Osteocyte (in vitro differentiated cells): ENCODE measurements at regions not wholly inside any gene's neighbourhood (a gene's known extent, or its start where the extent isn't known, plus 50 kb on each side); places are given as distances from the start of the nearest gene placed in this dataset.
"Not testable (repeated sequence)": the region's sequence is repeated elsewhere in the genome, so short reads cannot be mapped to it uniquely, and the experiment has no call there.

Experiments
- DNase-seq: peaks from one replicate; pipeline ENCODE4 v3.0.0; 2021; ENCODE audit warnings: mixed read lengths; ENCODE audit not compliant: unreplicated experiment; ENCODE audit errors: extremely low spot score
- H3K27ac Mint-ChIP-seq: one replicate; pipeline ENCODE4 v1.8.0; 2021; ENCODE audit warnings: mild to moderate bottlenecking, mixed read lengths; ENCODE audit not compliant: unreplicated experiment
- H3K27me3 Mint-ChIP-seq: one replicate; pipeline ENCODE4 v1.8.0; 2021; ENCODE audit warnings: mixed read lengths; ENCODE audit not compliant: unreplicated experiment
- H3K36me3 Mint-ChIP-seq: one replicate; pipeline ENCODE4 v1.8.0; 2021; ENCODE audit warnings: mixed read lengths; ENCODE audit not compliant: unreplicated experiment
- H3K4me1 Mint-ChIP-seq: one replicate; pipeline ENCODE4 v1.8.0; 2021; ENCODE audit warnings: mixed read lengths; ENCODE audit not compliant: unreplicated experiment
- H3K4me3 Mint-ChIP-seq: one replicate; pipeline ENCODE4 v1.8.0; 2021; ENCODE audit warnings: mild to moderate bottlenecking, moderate library complexity, mixed read lengths; ENCODE audit not compliant: unreplicated experiment
- H3K9me3 Mint-ChIP-seq: one replicate; pipeline ENCODE4 v1.8.0; 2021; ENCODE audit warnings: mixed read lengths; ENCODE audit not compliant: unreplicated experiment
- TF ChIP-seq, protein P1 (sequence below): fragments of 200-600 bp; sonication (generic); IDR thresholded peaks from 2 replicates; pipeline ENCODE4 v1.5.0; 2021; ENCODE audit warnings: antibody characterized with exemption, mild to moderate bottlenecking, moderate library complexity

DNA sequence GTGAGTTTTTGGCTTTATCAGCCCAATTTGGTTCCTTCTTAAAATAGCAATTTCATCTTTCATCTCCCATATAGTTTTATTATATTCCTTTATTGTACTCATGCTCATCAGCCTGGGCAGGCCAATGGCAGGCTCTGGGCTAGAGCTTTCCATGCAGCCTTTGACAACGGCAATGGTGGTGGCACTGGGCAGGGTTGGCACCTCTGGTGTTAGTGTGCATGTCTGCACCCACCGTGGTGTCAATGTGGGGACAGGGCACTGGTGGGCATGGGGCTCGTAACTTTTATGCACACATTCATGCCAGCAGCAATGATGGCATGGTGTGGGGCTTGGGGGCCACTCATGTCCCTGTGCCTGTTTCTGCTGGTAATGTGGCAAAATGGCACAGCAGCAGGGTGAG, 1305.4 kb downstream of the DSC3 start:
- no peak overlapping the region for H3K4me3 Mint-ChIP-seq
- DNase-seq = no peak
- H3K4me1 Mint-ChIP-seq = no peaks in the 10 kb centered on the region
- TF ChIP-seq, protein P1, sequence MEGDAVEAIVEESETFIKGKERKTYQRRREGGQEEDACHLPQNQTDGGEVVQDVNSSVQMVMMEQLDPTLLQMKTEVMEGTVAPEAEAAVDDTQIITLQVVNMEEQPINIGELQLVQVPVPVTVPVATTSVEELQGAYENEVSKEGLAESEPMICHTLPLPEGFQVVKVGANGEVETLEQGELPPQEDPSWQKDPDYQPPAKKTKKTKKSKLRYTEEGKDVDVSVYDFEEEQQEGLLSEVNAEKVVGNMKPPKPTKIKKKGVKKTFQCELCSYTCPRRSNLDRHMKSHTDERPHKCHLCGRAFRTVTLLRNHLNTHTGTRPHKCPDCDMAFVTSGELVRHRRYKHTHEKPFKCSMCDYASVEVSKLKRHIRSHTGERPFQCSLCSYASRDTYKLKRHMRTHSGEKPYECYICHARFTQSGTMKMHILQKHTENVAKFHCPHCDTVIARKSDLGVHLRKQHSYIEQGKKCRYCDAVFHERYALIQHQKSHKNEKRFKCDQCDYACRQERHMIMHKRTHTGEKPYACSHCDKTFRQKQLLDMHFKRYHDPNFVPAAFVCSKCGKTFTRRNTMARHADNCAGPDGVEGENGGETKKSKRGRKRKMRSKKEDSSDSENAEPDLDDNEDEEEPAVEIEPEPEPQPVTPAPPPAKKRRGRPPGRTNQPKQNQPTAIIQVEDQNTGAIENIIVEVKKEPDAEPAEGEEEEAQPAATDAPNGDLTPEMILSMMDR = no peak
- H3K9me3 Mint-ChIP-seq = peaks cover 4% of the 10 kb centered on the region
- no peaks in the 10 kb centered on the region for H3K36me3 Mint-ChIP-seq
- H3K27me3 Mint-ChIP-seq = peaks cover 14% of the 10 kb centered on the region
- no peak overlapping the region for H3K27ac Mint-ChIP-seq

DNA sequence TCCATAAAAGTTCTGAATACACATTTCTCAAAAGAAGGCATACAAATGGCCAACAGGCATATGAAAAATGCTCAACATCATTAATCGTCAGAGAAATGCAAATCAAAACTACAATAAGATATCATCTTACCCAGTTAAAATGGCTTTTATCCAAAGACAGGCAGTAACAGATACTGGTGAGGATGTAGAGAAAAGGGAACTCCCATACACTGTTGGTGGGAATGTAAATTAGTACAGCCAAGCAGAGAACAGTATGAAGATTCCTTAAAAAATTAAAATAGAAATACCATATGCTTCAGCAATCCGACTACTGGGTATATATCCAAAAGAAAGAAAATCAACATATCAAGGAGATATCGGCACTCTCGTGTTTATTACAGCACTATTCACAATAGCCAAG, 1312.5 kb downstream of the DSC3 start:
- Mint-ChIP-seq H3K27ac (no peak overlapping the region), H3K9me3 (peaks cover 28% of the 10 kb centered on the region), H3K4me3 (no peak overlapping the region), H3K4me1 (no peaks in the 10 kb centered on the region), H3K36me3 (no peaks in the 10 kb centered on the region), H3K27me3 (peaks cover 6% of the 10 kb centered on the region)
- no peak for DNase-seq
- TF ChIP-seq, protein P1 = no peak

DNA sequence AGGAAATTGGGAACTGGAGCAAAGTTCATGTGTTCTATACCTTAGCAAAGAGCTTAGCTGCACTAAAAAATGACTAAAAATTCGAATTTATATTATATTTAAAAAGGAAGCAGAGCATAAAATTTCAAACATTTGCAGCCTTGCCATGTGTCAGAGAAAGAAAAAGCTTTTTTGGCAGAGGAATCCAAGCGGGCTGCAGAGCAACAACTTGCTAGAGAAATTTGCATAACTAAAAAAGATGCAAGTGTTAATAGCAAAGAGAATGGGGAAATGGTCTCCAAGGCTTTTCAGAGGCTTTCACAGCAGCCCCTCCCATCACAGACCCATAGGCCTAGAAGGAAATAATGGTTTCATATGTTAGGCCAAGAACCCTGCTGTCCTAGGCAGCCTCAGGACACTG, 1315.9 kb downstream of the DSC3 start:
- H3K4me1 Mint-ChIP-seq = no peaks in the 10 kb centered on the region
- H3K36me3 Mint-ChIP-seq = no peaks in the 10 kb centered on the region
- no peak overlapping the region for H3K4me3 Mint-ChIP-seq
- no peak for DNase-seq
- H3K9me3 Mint-ChIP-seq = peaks cover 26% of the 10 kb centered on the region
- H3K27ac Mint-ChIP-seq = no peak overlapping the region
- TF ChIP-seq, protein P1 = no peak
- H3K27me3 Mint-ChIP-seq = no peaks in the 10 kb centered on the region

DNA sequence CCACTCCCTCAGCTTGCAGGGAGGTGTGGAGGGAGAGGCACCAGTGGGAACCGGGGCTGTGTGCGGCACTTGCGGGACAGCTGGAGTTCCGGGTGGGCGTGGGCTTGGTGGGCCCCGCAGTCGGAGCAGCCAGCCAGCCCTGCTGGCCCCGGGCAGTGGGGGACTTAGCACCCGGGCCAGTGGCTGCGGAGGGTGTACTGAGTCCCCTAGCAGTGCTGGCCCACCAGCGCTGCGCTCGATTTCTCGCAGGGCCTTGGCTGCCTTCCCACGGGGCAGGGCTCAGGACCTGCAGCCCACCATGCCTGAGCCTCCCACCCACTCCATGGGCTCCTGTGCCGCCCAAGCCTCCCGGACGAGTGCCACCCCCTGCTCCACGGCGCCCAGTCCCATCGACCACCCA, 1319.1 kb downstream of the DSC3 start:
- DNase-seq, H3K27me3 Mint-ChIP-seq, H3K36me3 Mint-ChIP-seq, H3K4me1 Mint-ChIP-seq, H3K27ac Mint-ChIP-seq, H3K4me3 Mint-ChIP-seq: not testable (repeated sequence)
- H3K9me3 Mint-ChIP-seq = peaks cover 22% of the 10 kb centered on the region

DNA sequence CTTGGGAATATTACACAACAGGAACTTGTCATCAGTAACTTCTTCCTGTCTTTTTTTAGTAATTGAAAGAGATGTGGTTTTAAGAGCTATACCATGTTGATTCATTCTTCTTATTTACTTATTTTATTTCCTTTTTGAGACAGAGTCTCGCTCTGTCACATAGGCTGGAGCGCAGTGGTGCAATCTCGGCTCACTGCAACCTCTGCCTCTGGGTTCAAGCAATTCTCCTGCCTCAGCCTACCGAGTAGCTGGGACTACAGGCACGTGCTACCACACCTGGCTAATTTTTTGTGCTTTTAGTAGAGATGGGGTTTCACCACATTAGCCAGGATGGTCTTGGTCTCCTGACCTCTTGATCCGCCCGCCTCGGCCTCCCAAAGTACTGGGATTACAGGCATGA, 1326.6 kb downstream of the DSC3 start:
- not testable (repeated sequence) for H3K4me1 Mint-ChIP-seq, H3K36me3 Mint-ChIP-seq, H3K4me3 Mint-ChIP-seq, H3K9me3 Mint-ChIP-seq, DNase-seq, H3K27ac Mint-ChIP-seq
- H3K27me3 Mint-ChIP-seq = peaks cover 13% of the 10 kb centered on the region

DNA sequence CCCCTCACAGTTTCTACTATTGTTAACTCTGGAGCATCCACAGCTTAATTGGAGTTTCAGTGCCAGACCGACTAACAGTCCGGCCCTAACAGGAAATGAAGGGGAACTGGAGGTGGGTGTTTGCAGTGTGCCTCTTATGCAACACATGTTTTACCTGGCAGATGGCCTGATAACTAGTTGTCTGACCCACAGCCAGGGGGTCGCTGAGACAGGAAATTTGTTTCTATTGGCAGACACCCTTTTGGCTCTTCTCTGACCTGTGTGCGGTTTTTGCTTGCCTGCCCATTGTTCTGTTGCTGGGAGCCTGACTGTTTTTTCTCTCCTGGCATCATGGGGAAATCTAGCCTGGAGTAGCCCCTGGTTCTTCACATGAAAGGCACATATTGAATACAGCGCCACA, 1329.8 kb downstream of the DSC3 start:
- no peak for DNase-seq
- no peak overlapping the region for H3K4me3 Mint-ChIP-seq
- H3K27ac Mint-ChIP-seq = no peak overlapping the region
- TF ChIP-seq, protein P1 = no peak
- H3K36me3 Mint-ChIP-seq = no peaks in the 10 kb centered on the region
- no peaks in the 10 kb centered on the region for H3K4me1 Mint-ChIP-seq
- no peaks in the 10 kb centered on the region for H3K9me3 Mint-ChIP-seq
- H3K27me3 Mint-ChIP-seq = peaks cover 8% of the 10 kb centered on the region
